OCI-LY3 (cell line): ENCODE measurements at regions not wholly inside any gene's neighbourhood (a gene's known extent, or its start where the extent isn't known, plus 50 kb on each side); places are given as distances from the start of the nearest gene placed in this dataset.

ENCODE experiments used
- CTCF ChIP-seq: fragments of 200-600, 300-600 bp; sonication (generic); IDR thresholded peaks from 2 replicates; pipeline ENCODE4 v1.5.1; 2014; ENCODE audit warnings: antibody characterized with exemption, low read length, low read depth
- EZH2phosphoT487 ChIP-seq: fragments of 200-600 bp; shearing (Covaris generic); IDR thresholded peaks from 2 replicates; pipeline ENCODE4 v1.6.1; 2018; ENCODE audit warnings: antibody characterized with exemption, mixed run types, low read depth

GRCh38 chr12:97038131-97038530 is 131.1 kb downstream of the NEDD1 start:
- TF ChIP-seq CTCF (no peak), EZH2phosphoT487 (no peak)
